Kidney (tissue), 13 donors: ENCODE measurements at regions not wholly inside any gene's neighbourhood (a gene's known extent, or its start where the extent isn't known, plus 50 kb on each side); places are given as distances from the start of the nearest gene placed in this dataset.
A peak's percentile ranks its signal among the peaks of the same experiment; 100 is the strongest.

ENCODE experiments used
- DNase-seq, 5 donors: peaks; one replicate each; pipeline ENCODE4 v3.0.0-alpha.2; 2013 to 2020
- FAIRE-seq: peaks from 2 replicates; lab custom pipeline; 2012; peaks lifted over from hg19 to GRCh38; lab: Jason Lieb, UNC
- H3K27ac ChIP-seq, 2 donors: one replicate each; pipeline ENCODE4 v1.7.0; 2013; ENCODE audit warnings: low read depth in 2 of 2, low read length in 2 of 2, inconsistent platforms in 1 of 2
- H3K27me3 ChIP-seq: one replicate; pipeline ENCODE4 v1.7.1; 2013; ENCODE audit warnings: low read length, inconsistent platforms; ENCODE audit not compliant: control insufficient read depth, insufficient read depth
- H3K36me3 ChIP-seq, 3 donors: one replicate each; pipeline versions ENCODE4 v1.7.0 to v1.7.1; 2013; ENCODE audit warnings: low read length in 3 of 3, control low read depth in 1 of 3, inconsistent platforms in 1 of 3; ENCODE audit not compliant: insufficient read depth in 3 of 3, control insufficient read depth in 2 of 3
- H3K4me1 ChIP-seq, 3 donors: one replicate each; pipeline versions ENCODE4 v1.7.0 to v1.7.1; 2013; ENCODE audit warnings: low read length in 3 of 3, inconsistent platforms in 1 of 3, low read depth in 1 of 3; ENCODE audit not compliant: control insufficient read depth in 2 of 3, insufficient read depth in 2 of 3
- H3K4me3 ChIP-seq, 3 donors: one replicate each; pipeline versions ENCODE4 v1.7.0 to v1.8.1; 2013; ENCODE audit warnings: low read length in 3 of 3, control low read depth in 1 of 3, inconsistent platforms in 1 of 3
- H3K9ac ChIP-seq, 3 donors: one replicate each; pipeline versions ENCODE4 v1.7.0 to v1.7.1; 2013; ENCODE audit warnings: low read length in 3 of 3, control low read depth in 1 of 3, inconsistent platforms in 1 of 3
- H3K9me3 ChIP-seq, 3 donors: one replicate each; pipeline versions ENCODE4 v1.7.0 to v1.7.1; 2013; ENCODE audit warnings: low read length in 3 of 3, control low read depth in 1 of 3, inconsistent platforms in 1 of 3; ENCODE audit not compliant: control insufficient read depth in 2 of 3, insufficient read depth in 1 of 3
- CTCF ChIP-seq: IDR thresholded peaks from 3 replicates; pipeline ENCODE4 v1.5.1; 2012; ENCODE audit warnings: mild to moderate bottlenecking, moderate library complexity, borderline replicate concordance; ENCODE audit not compliant: insufficient read depth; ENCODE audit errors: extremely low read depth
- intact Hi-C: fragments of 100-400 bp; cut with DNase I; formaldehyde crosslinking; loops from one replicate; pipeline ENCODE4 v1.11.1; 2022
- donor health status: control.
- donor health status: control.
- donor health status: control.
- donor health status: control.
- donor health status: control.
- donor health status: DM: yes; HTN: yes; CAD: no.
- donor health status: Normal renal cell carcinoma (clear cell type).

- Histone ChIP-seq H3K36me3 (no peaks in the 10 kb centered on the region), H3K9me3 (no peaks in the 10 kb centered on the region), H3K4me1 (peaks cover 2 to 12% (median 8%) of the 10 kb centered on the region in 3 donors), H3K9ac (no peak overlapping the region), H3K27ac (no peak overlapping the region), H3K4me3 (no peak overlapping the region), H3K27me3 (no peaks in the 10 kb centered on the region)
- no peak for TF ChIP-seq CTCF
- intact Hi-C loops: no loop called here
- FAIRE-seq (no peak), DNase-seq (no peak)
Measured at GRCh38 chr3:159825216-159825854, 163.3 kb upstream of the IL12A start.

DNA sequence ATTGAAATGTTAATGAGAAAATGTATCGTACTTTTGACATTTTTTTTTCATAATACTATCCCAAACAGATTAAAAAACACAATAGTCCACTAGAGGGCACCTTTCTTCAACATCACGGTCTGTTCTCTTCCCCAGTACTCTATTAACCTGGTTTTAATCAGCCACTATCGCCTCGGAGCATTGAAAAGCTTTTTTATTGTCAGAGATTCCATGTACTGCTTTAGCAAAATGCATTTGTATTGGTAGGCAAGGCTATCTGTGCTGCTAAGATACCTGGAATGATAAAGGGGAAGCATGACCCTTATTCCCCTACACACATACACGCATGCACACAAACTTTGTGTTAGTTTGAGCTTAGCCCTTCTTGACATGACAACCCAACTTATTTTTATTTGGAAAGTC lies 160.1 kb upstream of the IL12A start:
- Histone ChIP-seq H3K4me1 (peaks cover 2 to 12% (median 8%) of the 10 kb centered on the region in 3 donors), H3K36me3 (no peaks in the 10 kb centered on the region), H3K9ac (peak overlapping the region in 1 of 3 donors; percentile 10), H3K9me3 (no peaks in the 10 kb centered on the region), H3K4me3 (peak overlapping the region in 2 of 3 donors; percentile 17 to 25), H3K27me3 (no peaks in the 10 kb centered on the region), H3K27ac (no peak overlapping the region)
- FAIRE-seq: peak; percentile 95
- peak; percentile 35 for TF ChIP-seq CTCF
- DNase-seq: peak in 2 of 5 donors; percentile 72 to 76
- intact Hi-C loops: no loop called here

- Histone ChIP-seq H3K4me1 (peaks cover 2 to 12% (median 8%) of the 10 kb centered on the region in 3 donors), H3K36me3 (no peaks in the 10 kb centered on the region), H3K27ac (no peak overlapping the region), H3K9me3 (no peaks in the 10 kb centered on the region), H3K4me3 (peak overlapping the region in 1 of 3 donors; percentile 25), H3K9ac (peak overlapping the region in 1 of 3 donors; percentile 10), H3K27me3 (no peaks in the 10 kb centered on the region)
- TF ChIP-seq CTCF: no peak
- no peak for FAIRE-seq
- intact Hi-C loops: no loop called here
- DNase-seq: no peak
Measured at GRCh38 chr3:159829056-159829455, 159.6 kb upstream of the IL12A start.
